EH (cell line): ENCODE measurements at regions not wholly inside any gene's neighbourhood (a gene's known extent, or its start where the extent isn't known, plus 50 kb on each side); places are given as distances from the start of the nearest gene placed in this dataset.
"Not testable (repeated sequence)": the region's sequence is repeated elsewhere in the genome, so short reads cannot be mapped to it uniquely, and the experiment has no call there.

Experiments
- DNase-seq: peaks from one replicate; pipeline ENCODE4 v3.0.0-alpha.2; 2015; ENCODE audit warnings: low read depth

DNA sequence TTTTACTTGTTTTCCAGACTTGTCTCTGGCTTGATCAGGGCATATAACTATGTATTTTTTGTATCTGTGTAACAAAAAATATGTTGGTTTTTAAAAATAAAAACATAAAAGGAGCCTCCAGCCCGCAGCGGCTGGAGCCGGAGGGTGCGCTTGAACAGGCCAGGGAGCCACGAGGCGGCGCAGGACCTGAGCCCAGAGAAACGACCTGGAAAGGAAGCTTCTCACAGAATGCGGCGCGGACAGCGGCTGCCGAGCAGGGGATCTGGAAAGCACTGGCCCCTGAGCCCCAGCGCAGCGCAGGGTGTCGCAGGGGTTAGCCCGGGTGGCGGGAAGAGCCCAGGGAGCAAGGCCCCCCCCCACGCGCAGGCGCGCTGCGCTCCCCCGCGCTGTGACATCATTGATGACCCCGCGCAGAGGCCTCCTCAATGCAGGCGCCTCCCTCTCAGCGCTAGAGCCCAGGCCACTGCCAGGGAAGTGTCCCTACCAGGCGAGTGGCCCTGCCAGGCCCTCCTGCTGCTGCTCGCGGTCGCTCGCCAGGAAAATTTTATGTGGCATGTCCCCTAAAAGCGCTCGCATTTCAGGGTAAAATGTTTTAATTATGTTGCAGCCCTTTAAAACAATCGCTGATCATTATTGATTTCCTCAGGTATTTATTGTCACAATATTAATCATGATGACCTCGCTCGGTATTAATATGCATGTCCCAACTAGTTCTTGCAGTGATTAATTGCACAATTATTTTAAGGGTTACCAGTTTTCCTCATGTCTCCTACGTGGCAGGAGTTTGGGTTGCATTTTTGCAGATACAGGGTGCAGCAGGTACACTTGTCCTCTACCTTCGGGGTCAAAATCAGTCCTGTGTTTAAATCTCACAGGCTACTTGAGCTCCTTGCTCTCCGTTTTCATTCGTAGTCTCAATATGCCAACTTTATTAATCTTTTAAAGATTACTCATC, 134.2 kb downstream of the USP22 start:
- DNase-seq = peak; percentile 81

DNA sequence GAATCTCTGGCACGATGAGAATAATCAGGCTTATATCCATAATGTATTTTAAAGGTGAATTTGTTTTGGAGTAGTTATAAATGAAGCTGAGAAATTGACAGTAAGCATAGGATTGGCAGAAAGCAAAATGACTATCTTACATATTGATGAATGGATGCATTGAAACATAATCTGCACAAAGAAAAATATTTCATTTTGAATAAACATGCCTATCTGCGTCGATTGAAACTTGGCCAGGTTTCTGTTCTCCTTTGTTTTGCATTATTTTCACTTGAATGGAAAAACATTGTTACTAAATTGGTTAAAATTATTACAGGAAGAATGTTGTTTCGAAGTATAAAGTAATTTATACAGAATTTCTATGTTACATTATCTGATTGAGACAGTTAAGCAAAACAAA, 128.2 kb downstream of the USP22 start:
- no peak for DNase-seq

DNA sequence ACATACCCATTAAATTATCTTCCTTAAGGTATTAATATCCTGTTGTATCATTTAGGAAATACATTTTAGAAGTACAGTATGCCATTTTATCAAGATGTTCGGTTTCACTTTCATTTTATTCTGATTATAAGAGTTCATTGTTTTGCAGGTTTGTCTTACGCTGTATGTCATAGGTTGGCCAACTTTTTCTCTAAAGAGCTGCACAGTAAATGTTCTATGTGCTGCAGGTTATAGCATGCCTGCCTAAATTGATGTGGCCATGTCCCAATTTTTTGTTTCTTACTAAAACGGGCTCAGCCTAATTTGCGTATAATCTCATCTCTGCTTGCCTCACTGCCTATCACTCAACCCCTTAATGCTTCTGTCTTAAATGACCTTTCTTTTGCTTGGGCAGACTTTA, 126.4 kb downstream of the USP22 start:
- DNase-seq = no peak

DNA sequence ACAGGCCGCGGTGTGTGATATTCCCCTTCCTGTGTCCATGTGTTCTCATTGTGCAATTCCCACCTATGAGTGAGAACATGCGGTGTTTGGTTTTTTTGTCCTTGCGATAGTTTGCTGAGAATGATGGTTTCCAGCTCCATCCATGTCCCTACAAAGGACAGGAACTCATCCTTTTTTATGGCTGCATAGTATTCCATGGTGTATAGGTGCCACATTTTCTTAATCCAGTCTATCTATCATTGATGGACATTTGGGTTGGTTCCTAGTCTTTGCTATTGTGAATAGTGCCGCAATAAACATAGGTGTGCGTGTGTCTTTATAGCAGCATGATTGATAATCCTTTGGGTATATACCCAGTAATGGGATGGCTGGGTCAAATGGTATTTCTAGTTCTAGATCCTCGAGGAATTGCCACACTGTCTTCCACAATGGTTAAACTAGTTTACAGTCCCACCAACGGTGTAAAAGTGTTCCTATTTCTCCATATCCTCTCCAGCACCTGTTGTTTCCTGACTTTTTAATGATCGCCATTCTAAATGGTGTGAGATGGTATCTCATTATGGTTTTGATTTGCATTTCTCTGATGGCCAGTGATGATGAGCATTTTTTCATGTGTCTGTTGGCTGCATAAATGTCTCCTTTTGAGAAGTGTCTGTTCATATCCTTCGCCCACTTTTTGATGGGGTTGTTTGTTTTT, 125.1 kb downstream of the USP22 start:
- DNase-seq = not testable (repeated sequence)

DNA sequence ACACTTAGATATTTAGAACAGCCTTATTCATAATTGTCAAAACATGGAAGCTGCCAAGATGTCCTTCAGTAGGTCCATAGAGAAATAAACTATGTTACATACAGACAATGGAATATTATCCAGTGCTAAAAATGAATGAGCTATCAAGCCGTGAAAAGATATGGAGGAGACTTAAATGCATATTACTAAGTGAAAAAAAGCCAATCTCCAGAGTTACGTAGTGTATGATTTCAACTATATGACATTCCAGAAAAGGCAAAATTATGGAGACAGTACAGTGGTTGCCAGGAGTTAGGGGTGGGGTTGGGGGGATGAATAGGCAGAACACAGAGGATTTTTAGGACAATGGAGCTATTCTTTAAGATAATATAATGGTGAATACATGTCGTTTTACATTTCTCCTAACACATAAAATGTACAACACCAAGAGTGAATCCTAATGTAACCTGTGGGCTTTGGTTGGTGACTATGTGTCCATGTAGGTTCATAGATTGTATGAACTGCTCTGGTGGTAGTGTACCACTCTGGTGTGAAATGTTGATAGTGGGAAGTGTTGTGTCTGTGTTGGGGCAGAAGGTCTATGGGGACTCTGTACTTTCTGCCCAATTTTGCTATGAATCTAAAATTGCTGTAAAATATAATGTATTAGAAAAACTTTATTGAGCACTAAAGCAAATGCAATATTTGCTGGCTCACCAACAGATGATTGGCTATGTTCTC, 122.6 kb downstream of the USP22 start:
- no peak for DNase-seq

DNA sequence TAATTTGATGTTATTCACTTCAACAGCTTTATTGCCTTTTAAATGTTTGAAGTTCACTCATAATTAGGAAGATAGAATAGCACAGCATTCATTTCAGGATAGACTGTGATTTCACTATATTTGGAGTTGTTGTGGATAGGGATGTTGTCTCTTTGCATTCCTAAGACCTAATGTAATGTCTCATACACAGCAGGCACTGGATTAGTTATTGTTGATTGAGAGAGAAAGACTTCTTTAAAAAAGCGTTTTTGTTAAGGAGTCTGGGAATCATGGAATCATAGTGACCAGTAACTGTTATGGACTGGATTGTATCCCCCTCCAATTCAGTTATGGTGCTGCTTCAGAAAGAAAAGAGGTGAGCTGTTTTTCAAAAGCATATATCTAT, 122.0 kb downstream of the USP22 start:
- DNase-seq = peak; percentile 80

DNA sequence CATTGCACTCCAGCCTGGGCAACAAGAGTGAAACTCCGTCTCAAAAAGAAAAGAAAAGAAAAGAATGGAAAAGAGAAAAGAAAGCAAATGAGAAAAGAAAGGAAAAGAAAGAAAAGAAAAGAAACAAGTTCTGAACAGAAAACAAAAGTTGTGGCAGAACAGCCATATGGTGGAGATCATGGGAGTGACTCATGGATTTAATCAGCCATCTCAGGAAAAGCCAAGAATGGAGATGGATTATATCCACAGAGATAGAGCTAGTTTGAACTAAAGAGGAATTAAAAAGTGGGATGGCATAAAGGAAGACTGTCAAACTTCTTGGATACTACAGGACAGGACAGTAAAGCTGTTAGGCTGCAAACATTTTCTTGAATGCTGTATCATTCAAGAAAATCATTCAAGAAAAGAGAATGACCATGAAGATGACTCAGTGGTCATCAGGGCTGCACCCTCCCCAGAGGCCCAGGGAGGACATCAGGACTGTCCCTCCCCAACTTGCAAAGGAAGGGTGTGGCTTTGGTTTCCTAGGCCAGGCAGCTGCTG, 120.6 kb downstream of the USP22 start:
- DNase-seq = peak; percentile 68

DNA sequence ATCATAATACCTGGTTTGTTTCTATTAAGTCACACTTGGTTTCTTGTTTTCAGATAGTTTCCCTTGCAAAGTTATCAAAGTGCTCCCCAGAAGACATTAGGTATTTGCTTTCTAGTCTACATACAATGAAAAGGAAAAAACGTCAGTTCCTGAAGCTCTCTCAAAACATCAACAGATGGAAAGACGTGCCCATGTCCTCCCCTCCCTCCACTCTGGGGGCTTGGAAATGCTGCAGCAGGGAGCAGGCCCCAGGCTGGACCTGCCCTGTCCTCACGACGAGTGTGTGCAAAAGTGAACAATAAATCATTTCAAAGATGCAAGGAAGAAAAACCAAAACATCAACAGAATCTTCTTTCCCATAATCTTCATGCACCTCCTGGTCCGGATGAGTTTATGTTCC, 118.5 kb downstream of the USP22 start:
- DNase-seq = no peak

DNA sequence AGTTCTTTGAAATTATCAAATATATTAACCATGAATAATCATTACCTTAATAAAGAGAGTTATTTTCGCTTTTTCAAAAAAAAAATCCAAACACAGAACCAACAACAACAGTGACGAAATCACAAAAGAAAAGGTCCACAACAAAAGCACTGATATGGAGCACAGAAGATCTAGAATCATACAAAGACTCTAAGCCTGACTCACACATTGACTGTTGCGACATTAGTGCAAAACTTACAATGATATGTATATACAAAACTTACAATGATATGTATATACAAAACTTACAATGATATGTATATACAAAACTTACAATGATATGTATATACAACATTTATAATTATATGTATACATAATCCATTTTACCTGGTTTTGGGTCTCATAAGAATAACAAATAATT, 117.7 kb downstream of the USP22 start:
- DNase-seq = no peak

DNA sequence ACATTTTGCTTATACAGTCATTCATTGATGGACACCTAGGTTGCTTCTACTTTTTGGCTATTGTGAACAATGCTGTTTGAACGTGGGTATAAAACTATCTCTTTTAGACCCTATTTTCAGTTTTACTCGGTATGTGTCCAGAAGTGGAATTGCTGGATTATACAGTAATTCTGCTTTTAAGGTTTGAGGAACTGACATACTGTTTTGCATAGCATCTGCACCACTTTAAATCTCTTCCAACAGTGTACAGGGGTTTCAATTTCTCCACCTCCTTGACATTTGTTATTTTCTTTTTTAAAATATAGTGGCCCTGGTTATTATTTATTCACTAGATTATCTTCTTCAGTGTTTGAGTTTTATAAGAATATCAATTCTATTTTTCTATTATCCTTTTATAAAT, 116.9 kb downstream of the USP22 start:
- no peak for DNase-seq

DNA sequence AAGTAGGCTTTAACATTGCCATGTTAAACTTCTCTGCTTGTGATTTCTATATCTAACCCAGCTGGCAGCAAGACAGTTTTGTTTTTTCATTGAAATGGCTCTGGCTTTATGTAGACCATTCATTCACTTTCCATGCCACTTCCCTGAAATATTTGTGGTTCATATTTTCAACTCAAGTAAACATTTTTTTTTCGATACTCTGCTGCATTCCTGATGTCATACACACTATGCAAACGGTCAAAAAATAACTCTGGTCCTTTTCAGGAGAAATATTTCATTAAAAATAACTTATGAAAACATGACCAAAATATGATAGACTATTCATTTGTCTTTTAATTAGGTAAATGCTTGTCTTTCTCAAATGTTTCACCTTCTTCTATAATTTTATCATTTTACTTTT, 116.3 kb downstream of the USP22 start:
- DNase-seq = peak; percentile 58

DNA sequence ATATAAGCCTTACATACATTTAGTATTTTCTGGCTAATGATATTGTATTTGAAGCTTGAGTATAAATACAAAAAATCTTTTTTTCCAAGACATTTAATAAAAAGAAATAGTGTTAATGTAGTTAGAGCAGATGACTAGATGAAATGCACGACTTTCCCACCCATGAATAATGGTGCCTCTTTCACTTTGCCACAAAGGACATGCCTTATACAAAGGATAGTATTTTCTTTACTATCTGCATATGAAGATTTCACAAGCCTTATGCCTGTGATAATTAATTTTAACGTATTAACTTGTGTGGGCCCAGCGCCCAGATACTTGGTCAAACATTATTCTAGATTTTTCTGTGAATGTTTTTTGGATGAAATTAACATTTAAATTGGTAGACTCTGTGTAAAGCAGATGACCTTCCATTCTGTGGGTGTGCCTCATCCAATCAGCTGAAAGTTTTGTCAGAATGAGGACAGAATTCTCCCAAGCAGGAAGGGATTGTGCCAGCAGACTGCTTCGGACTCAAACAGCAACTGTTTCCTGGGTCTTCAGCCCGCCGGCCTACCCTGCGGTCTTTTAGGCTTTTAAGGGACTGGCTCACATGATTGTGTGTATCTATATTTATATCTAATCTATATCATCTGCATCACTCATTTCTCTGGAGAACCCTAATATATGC, 115.4 kb downstream of the USP22 start:
- DNase-seq = no peak

DNA sequence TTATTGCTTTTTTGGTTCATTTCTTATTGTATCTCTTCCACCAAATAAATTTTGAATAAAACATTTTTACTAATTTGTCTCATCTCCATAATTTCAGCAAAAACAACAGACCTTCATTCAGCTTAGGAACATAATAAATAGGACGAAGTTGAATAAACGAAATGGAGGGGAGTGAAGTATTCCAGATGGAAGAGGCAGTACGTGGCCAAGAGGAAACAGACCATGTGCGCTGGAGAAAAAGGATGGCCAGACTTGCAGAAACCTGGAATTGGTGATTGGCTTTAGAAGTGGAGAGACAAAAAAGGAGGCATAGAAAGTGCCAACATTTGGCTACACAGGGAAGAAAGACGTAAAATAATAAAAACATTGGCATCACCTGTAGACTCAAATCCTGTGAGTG, 113.5 kb downstream of the USP22 start:
- no peak for DNase-seq

DNA sequence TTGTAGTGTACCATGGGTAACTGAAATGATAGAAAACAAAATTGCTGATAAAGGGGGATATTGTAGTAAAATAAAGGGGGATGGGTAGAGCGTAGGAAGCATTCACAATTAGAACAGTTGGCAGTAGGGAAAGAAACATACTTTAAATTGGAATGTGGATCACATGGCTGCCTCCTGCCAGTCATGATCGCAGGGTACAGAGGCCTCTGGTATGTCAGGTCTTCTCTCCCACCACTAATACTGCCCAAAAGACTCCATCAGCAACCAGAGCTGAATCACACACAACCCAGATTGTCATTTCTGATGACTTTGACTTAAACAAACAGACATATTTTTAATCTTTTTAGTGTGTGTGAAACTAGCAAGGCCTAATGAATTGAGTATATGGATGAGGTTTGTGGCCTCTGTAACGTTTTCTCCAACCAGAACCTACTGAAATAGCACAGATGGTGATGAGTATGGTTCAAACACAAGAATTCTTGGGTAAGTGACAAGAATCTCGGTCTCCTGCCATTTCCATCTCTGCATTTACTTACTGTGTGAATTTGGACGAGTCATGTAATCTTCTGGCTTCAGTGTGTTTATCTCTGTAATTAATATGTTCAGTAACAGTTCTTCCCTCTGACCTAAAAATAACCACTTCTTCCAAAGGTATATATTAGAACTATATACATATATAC, 112.6 kb downstream of the USP22 start:
- DNase-seq = peak; percentile 68

DNA sequence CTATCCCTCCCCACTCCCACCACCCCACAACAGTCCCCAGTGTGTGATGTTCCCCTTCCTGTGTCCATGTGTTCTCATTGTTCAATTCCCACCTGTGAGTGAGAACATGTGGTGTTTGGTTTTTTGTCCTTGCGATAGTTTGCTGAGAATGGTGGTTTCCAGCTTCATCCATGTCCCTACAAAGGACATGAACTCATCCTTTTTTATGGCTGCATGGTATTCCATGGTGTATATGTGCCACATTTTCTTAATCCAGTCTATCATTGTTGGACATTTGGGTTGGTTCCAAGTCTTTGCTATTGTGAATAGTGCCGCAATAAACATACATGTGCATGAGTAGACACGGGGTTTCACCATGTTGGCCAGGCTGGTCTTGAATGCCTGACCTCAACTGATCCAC, 109.8 kb downstream of the USP22 start:
- not testable (repeated sequence) for DNase-seq

DNA sequence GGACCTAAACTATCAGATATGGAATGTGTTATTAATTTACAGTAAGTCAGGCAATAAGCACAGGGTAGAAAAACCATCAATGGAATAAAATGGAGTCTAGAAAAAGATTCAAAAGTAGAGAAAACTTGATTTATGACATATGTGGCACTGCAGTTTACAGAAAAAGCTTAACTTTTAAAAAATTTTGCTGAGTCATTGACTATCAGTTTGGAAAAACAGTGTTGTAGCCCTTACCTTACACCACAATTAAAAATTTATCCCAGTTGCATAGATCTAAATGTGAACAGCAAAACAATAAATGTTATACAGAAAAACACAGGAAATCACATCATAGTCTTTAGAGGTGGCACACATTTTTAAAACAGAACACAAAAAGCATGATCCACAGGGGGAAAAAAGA, 108.5 kb downstream of the USP22 start:
- DNase-seq = no peak

DNA sequence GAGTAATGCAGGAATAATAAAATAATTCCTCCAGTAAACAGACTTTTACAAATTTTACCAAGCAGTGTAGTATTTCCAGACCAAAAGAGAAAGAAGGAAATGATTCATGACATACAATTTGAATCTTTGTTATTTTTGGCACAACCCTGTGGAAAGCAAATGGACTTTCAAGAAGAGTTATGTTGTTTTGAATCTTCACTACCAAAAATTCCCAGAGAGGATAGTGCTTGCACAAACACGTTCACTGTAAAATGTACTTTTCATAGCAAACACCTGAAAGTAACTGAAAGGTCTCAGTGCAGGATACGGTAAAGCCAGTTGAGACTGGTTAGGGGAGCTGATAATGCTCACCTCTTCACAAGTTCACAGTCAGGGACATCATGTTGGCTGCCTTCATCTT, 107.1 kb downstream of the USP22 start:
- DNase-seq = peak; percentile 84

DNA sequence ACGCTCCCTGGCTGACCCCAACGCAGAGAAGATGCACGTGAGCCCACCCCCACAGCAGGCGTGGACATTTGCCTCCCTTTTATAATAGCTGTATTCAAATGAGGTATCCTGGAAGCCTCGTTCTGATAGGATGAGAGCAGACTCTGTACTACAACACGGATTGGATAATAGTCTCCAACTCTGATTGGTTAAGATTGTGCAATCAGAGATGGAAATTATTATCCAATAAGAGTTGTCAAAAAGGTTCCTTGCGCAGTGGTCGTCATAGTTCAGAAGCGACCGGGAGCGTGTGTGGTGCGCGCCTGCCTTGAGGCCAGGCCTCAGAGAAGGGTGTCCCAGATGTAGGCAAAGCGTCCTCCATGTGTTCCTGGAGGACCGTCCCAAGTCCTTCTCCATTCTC, 104.6 kb downstream of the USP22 start:
- no peak for DNase-seq

DNA sequence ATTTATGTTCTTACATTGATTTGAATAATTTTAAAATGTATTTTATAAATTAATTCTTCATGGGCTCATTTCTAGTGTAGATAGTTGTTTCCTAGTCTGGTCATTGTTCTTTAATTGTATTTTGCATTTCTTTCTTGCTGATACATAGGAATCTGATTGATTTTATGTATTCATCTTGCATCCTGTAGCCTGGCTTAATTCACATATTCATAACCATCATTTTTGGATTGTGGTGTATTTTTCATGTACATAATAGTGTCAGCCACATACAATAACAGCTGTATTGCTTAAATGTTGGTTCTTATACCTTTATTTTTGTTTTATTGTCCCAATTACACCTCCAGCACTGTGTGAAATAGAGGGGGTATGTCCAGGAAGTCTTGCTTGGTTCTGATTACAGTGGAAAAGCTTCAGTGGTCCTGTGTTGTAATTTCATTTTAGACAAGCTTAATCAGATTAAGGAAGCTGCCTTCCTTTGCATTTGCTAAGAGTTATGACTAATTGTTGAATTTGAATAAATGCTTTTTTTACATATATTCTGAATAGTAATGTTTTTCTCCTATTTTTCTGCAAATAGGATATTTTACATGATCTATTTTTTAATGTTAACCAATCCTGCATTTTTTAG, 103.7 kb downstream of the USP22 start:
- no peak for DNase-seq

DNA sequence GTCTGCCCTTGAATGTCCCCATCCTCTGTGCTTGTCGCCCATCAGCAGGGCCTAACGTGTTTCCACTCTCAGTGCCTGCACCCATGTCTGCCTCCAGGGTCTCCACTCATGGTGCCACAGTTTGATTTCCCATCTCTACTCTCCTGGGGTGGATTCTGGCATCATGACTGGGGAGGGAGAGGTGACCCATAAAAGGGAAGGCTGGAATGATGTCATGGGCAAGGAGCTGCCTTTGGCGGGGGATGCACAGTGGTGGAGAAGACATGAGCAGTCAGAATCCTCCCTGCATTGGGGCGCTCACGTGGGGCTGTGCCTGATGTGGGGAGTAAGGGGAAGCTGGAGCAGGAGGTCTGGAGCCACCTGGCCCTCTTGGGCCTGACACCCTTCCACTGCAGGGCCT, 100.9 kb downstream of the USP22 start:
- DNase-seq = no peak
